Epithelial cell of proximal tubule (primary cell): ENCODE measurements at regions not wholly inside any gene's neighbourhood (a gene's known extent, or its start where the extent isn't known, plus 50 kb on each side); places are given as distances from the start of the nearest gene placed in this dataset.

Experiments used
- DNase-seq: peaks from one replicate; pipeline ENCODE4 v3.0.0-alpha.2; 2011; ENCODE audit warnings: low read depth
- H3K4me3 ChIP-seq: 2 replicates; pipeline ENCODE4 v1.5.1; 2011; ENCODE audit warnings: low read depth, mild to moderate bottlenecking, low read length
- CTCF ChIP-seq: conservative IDR thresholded peaks from 2 replicates; pipeline ENCODE4 v1.5.1; 2012; ENCODE audit warnings: low read depth, mild to moderate bottlenecking, low read length

DNA sequence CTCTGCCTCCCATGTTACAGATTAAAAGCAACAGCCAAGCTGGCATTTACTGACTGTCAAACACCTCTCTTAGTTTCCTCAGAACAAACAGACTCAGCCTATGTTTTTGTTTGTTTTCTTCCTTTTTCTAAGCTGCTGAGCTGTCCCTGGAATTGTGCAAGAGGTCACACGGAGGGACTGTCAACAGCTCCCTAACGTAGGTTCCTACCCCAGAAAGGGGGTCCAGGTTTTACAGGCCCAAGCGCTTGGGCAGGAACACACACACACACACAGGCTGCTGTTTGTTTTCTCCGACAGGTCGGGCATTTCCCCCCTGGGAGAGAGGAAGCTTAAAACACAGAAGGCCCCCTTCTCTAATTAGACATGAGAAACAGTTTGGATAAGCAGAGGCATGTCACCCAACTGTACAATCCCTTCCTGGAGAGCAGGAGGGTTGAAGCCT lies 739.6 kb upstream of the TBX3 start:
- no peak overlapping the region for H3K4me3 ChIP-seq
- no peak for DNase-seq
- TF ChIP-seq CTCF: no peak

DNA sequence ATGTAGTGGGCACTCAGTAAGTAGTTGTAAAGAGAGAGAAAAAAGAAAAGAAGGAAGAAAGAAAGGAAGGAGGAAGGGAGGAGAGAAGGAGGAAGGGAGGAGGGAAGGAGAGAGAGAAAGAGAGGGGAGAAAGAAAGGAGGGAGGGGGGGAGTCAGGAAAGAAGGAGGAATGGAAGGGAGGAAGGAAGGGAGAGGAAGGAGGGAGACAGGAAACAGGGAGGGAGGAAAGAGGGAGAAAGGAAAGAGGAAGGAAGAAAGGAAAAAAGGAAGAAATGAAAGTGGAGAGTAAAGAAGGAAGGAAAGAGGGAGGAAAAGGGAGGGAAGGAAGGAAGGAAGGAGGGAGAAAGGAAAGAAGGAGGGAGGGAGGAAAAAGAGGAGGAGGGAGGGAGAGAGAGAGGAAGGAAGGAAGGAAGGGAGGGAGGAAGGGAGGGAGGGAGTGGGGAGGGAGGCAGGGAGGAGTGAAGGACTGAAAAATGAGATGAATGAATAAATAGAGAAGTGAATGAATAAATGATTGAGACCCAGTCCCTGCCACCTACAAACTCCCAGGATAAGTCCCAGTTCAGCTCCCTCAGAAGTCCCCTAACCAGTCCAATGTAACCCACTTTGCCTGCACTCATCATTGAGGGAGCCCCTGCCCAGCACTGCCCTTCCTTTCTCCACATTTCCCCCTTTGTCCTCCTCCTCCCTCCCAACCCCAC lies 739.0 kb upstream of the TBX3 start:
- no peak for DNase-seq
- no peak overlapping the region for H3K4me3 ChIP-seq
- TF ChIP-seq CTCF: no peak

GRCh38 chr12:115421796-115422709 lies 738.1 kb upstream of the TBX3 start:
- no peak for TF ChIP-seq CTCF
- DNase-seq: no peak
- H3K4me3 ChIP-seq: no peak overlapping the region

GRCh38 chr12:115421350-115421749 lies 737.4 kb upstream of the TBX3 start:
- no peak for TF ChIP-seq CTCF
- no peak for DNase-seq
- H3K4me3 ChIP-seq: no peak overlapping the region

DNA sequence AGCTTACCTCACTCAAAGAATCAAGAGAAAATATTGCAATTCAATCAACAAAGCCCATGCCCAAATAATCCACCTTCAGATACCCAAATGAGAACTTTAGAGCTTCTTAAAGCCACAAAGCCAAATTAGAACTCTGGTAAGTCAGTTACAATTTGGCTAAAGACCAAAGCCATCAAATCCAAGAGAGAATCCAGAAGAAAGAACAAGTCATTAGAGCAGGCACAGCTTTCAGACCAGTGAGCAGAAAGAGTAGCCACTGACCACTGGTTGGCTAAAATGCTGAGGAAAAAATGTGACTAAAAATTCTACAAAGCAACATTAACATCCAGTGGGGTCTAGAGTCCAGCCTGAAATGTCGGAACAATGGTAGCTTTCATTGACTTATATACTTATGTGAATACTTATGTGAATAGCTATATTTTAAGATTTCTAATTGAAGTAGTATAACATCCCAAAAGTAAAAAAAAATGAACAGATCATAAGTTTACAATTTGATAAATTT lies 735.2 kb upstream of the TBX3 start:
- no peak for DNase-seq
- no peak overlapping the region for H3K4me3 ChIP-seq
- no peak for TF ChIP-seq CTCF

- TF ChIP-seq CTCF: no peak
- no peak for DNase-seq
- H3K4me3 ChIP-seq: no peak overlapping the region
Observed at GRCh38 chr12:115417610-115418009, 733.6 kb upstream of the TBX3 start.

GRCh38 chr12:115416869-115417268 lies 732.9 kb upstream of the TBX3 start:
- no peak for TF ChIP-seq CTCF

More at GRCh38 chr12:115416869-115417268, 732.9 kb upstream of the TBX3 start:
- H3K4me3 ChIP-seq: no peak overlapping the region
- DNase-seq: no peak
